Stimulated activated CD4-positive, alpha-beta T cell treated with anti-CD3 and anti-CD28 coated beads, Interleukin-1b, Interleukin-23, amount 100 ng/mL, for 24 hours (primary cell): ENCODE measurements at regions not wholly inside any gene's neighbourhood (a gene's known extent, or its start where the extent isn't known, plus 50 kb on each side); places are given as distances from the start of the nearest gene placed in this dataset.

Experiments used
- DNase-seq, 4 experiments: peaks; one replicate each; pipeline ENCODE4 v3.0.0-alpha.2; 2020; ENCODE audit warnings: low read depth in 4 of 4, low spot score in 1 of 4

- no peak for DNase-seq
Observed at GRCh38 chr12:41935911-41936310, 208.8 kb downstream of the GXYLT1 start.

- no peak for DNase-seq
Observed at GRCh38 chr12:41932470-41932991, 212.1 kb downstream of the GXYLT1 start.

GRCh38 chr12:41930866-41931437 lies 213.7 kb downstream of the GXYLT1 start:
- no peak for DNase-seq

GRCh38 chr12:41924111-41924510 lies 220.6 kb downstream of the GXYLT1 start:
- DNase-seq = no peak

GRCh38 chr12:41923351-41923750 lies 221.3 kb downstream of the GXYLT1 start:
- DNase-seq = no peak

GRCh38 chr12:41920355-41920754 lies 224.3 kb downstream of the GXYLT1 start:
- DNase-seq = no peak

- no peak for DNase-seq
Observed at GRCh38 chr12:41919526-41920261, 225.0 kb downstream of the GXYLT1 start.

- no peak for DNase-seq
Observed at GRCh38 chr12:41919048-41919447, 225.6 kb downstream of the GXYLT1 start.

- no peak for DNase-seq
Observed at GRCh38 chr12:41917938-41918341, 226.7 kb downstream of the GXYLT1 start.

- no peak for DNase-seq
Observed at GRCh38 chr12:41917181-41917580, 227.5 kb downstream of the GXYLT1 start.

- DNase-seq = no peak
Observed at GRCh38 chr12:41910578-41911320, 233.9 kb downstream of the GXYLT1 start.

GRCh38 chr12:41908206-41908605 lies 236.5 kb downstream of the GXYLT1 start:
- DNase-seq = no peak

GRCh38 chr12:41907550-41907949 lies 237.1 kb downstream of the GXYLT1 start:
- DNase-seq = no peak

GRCh38 chr12:41907021-41907420 lies 237.7 kb downstream of the GXYLT1 start:
- no peak for DNase-seq

GRCh38 chr12:41905759-41906297 lies 238.8 kb downstream of the GXYLT1 start:
- no peak for DNase-seq

- no peak for DNase-seq
Observed at GRCh38 chr12:41905073-41905758, 239.5 kb downstream of the GXYLT1 start.

- DNase-seq = no peak
Observed at GRCh38 chr12:41904041-41904440, 240.6 kb downstream of the GXYLT1 start.

- no peak for DNase-seq
Observed at GRCh38 chr12:41903014-41903708, 241.5 kb downstream of the GXYLT1 start.

GRCh38 chr12:41899577-41899976 lies 245.1 kb downstream of the GXYLT1 start:
- no peak for DNase-seq

- DNase-seq = no peak
Observed at GRCh38 chr12:41897593-41897992, 247.1 kb downstream of the GXYLT1 start.

GRCh38 chr12:41893491-41893890 lies 251.2 kb downstream of the GXYLT1 start:
- no peak for DNase-seq
